HT-29 (cell line): ENCODE measurements at regions not wholly inside any gene's neighbourhood (a gene's known extent, or its start where the extent isn't known, plus 50 kb on each side); places are given as distances from the start of the nearest gene placed in this dataset.

ENCODE experiments used
- DNase-seq: peaks from one replicate; pipeline ENCODE4 v3.0.0-alpha.2; 2015; ENCODE audit warnings: low spot score

GRCh38 chr3:182135056-182135455 lies 423.3 kb downstream of the SOX2 start:
- no peak for DNase-seq

GRCh38 chr3:182136008-182136910 lies 424.5 kb downstream of the SOX2 start:
- DNase-seq, result no peak

- DNase-seq, result no peak
Observed at GRCh38 chr3:182138393-182138792, 426.7 kb downstream of the SOX2 start.

GRCh38 chr3:182139627-182140357 lies 428.1 kb downstream of the SOX2 start:
- no peak for DNase-seq

- no peak for DNase-seq
Observed at GRCh38 chr3:182142928-182143327, 431.2 kb downstream of the SOX2 start.

GRCh38 chr3:182143903-182144302 lies 432.2 kb downstream of the SOX2 start:
- no peak for DNase-seq

- peak; percentile 55 for DNase-seq
Observed at GRCh38 chr3:182148360-182148759, 436.6 kb downstream of the SOX2 start.

GRCh38 chr3:182149594-182149993 lies 437.9 kb downstream of the SOX2 start:
- DNase-seq, result no peak

- DNase-seq, result peak; percentile 65
Observed at GRCh38 chr3:182156326-182156725, 444.6 kb downstream of the SOX2 start.

- DNase-seq, result peak; percentile 94
Observed at GRCh38 chr3:182165234-182165633, 453.5 kb downstream of the SOX2 start.

- no peak for DNase-seq
Observed at GRCh38 chr3:182172534-182172933, 460.8 kb downstream of the SOX2 start.

GRCh38 chr3:182178488-182179200 lies 466.9 kb downstream of the SOX2 start:
- no peak for DNase-seq

GRCh38 chr3:182179631-182180030 lies 467.9 kb downstream of the SOX2 start:
- DNase-seq, result no peak

- DNase-seq, result peak; percentile 19
Observed at GRCh38 chr3:182180654-182181385, 469.1 kb downstream of the SOX2 start.

- no peak for DNase-seq
Observed at GRCh38 chr3:182182531-182182968, 470.8 kb downstream of the SOX2 start.

GRCh38 chr3:182183716-182184430 lies 472.1 kb downstream of the SOX2 start:
- no peak for DNase-seq

- DNase-seq, result no peak
Observed at GRCh38 chr3:182185313-182185712, 473.6 kb downstream of the SOX2 start.

GRCh38 chr3:182190056-182190455 lies 478.3 kb downstream of the SOX2 start:
- DNase-seq, result no peak

- DNase-seq, result no peak
Observed at GRCh38 chr3:182198345-182198744, 486.6 kb downstream of the SOX2 start.

GRCh38 chr3:182201456-182202168 lies 489.9 kb downstream of the SOX2 start:
- no peak for DNase-seq
